A673 (cell line): ENCODE measurements at regions not wholly inside any gene's neighbourhood (a gene's known extent, or its start where the extent isn't known, plus 50 kb on each side); places are given as distances from the start of the nearest gene placed in this dataset.

Experiments used
- BruUV-seq: library from RNA; stranded (reverse); fragments of 400-500 nt; replicated peaks from 2 replicates; lab custom pipeline; 2021; lab: Mats Ljungman, UMichigan
- CTCF ChIA-PET: fragments of 300-600 bp; sonication (Branson Sonifier 250); formaldehyde crosslinking; loops from one replicate; lab custom pipeline; 2022; ENCODE audit warnings: antibody characterized with exemption; lab: Charles Lee
- POLR2A ChIA-PET: fragments of 300-600 bp; sonication (Branson Sonifier 250); formaldehyde crosslinking; loops from one replicate; lab custom pipeline; 2022; ENCODE audit warnings: antibody characterized with exemption; ENCODE audit not compliant: low non-redundant PET; lab: Charles Lee
- DNase-seq: peaks from one replicate; pipeline ENCODE4 v3.0.0-alpha.2; 2015; ENCODE audit warnings: low spot score
- H3K27ac ChIP-seq: fragments of 200-600 bp; sonication (generic); 2 replicates; pipeline ENCODE4 v1.5.1; 2016; ENCODE audit warnings: mixed run types, low read depth, mild to moderate bottlenecking, mixed read lengths, antibody characterized with exemption, low read length; ENCODE audit not compliant: poor library complexity, severe bottlenecking
- H3K27me3 ChIP-seq: fragments of 200-600 bp; sonication (generic); replicated peaks from 2 replicates; pipeline ENCODE4 v1.6.1; 2017; ENCODE audit warnings: mixed run types, low read depth, mild to moderate bottlenecking, mixed read lengths, antibody characterized with exemption, low read length; ENCODE audit not compliant: insufficient read depth, poor library complexity
- H3K36me3 ChIP-seq: fragments of 200-600 bp; sonication (generic); 2 replicates; pipeline ENCODE4 v1.6.1; 2016; ENCODE audit warnings: mixed run types, mild to moderate bottlenecking, mixed read lengths, antibody characterized with exemption, low read length; ENCODE audit not compliant: insufficient read depth, poor library complexity, severe bottlenecking
- H3K4me1 ChIP-seq: fragments of 200-600 bp; sonication (generic); 2 replicates; pipeline ENCODE4 v1.6.1; 2017; ENCODE audit warnings: mixed run types, mild to moderate bottlenecking, mixed read lengths, antibody characterized with exemption, low read length; ENCODE audit not compliant: insufficient read depth, poor library complexity, severe bottlenecking
- H3K4me3 ChIP-seq: fragments of 200-600 bp; sonication (generic); 2 replicates; pipeline ENCODE4 v1.5.1; 2016; ENCODE audit warnings: low read depth, mixed run types, mild to moderate bottlenecking, mixed read lengths, low read length; ENCODE audit not compliant: poor library complexity, severe bottlenecking
- H3K9me3 ChIP-seq: fragments of 200-600 bp; sonication (generic); 2 replicates; pipeline ENCODE4 v1.6.1; 2016; ENCODE audit warnings: mixed run types, low read depth, mild to moderate bottlenecking, mixed read lengths, antibody characterized with exemption, low read length; ENCODE audit not compliant: poor library complexity, severe bottlenecking
- EZH2 ChIP-seq: fragments of 200-600 bp; sonication (generic); IDR thresholded peaks from 2 replicates; pipeline ENCODE4 v1.6.1; 2017; ENCODE audit warnings: borderline replicate concordance, low read depth, mild to moderate bottlenecking, mixed read lengths, antibody characterized with exemption, low read length; ENCODE audit not compliant: poor library complexity, severe bottlenecking
- intact Hi-C: fragments of 100-400 bp; cut with micrococcal nuclease; formaldehyde crosslinking; loops from one replicate; pipeline ENCODE4 v1.10.0; 2022; ENCODE audit not compliant: unreplicated experiment
- TF ChIP-seq, protein P1 (sequence below): fragments of 300-800, 200-600 bp; sonication (generic); conservative IDR thresholded peaks from 2 replicates; pipeline ENCODE4 v1.5.1; 2017; ENCODE audit warnings: low read depth, mild to moderate bottlenecking, antibody characterized with exemption, low read length, moderate library complexity, mixed read lengths

GRCh38 chr16:85258166-85258565 lies 145.9 kb upstream of the CIBAR2 start:
- POLR2A ChIA-PET: no interaction called here
- CTCF ChIA-PET: no interaction called here
- no peak overlapping the region for H3K4me3 ChIP-seq
- TF ChIP-seq EZH2: no peak
- TF ChIP-seq, protein P1, sequence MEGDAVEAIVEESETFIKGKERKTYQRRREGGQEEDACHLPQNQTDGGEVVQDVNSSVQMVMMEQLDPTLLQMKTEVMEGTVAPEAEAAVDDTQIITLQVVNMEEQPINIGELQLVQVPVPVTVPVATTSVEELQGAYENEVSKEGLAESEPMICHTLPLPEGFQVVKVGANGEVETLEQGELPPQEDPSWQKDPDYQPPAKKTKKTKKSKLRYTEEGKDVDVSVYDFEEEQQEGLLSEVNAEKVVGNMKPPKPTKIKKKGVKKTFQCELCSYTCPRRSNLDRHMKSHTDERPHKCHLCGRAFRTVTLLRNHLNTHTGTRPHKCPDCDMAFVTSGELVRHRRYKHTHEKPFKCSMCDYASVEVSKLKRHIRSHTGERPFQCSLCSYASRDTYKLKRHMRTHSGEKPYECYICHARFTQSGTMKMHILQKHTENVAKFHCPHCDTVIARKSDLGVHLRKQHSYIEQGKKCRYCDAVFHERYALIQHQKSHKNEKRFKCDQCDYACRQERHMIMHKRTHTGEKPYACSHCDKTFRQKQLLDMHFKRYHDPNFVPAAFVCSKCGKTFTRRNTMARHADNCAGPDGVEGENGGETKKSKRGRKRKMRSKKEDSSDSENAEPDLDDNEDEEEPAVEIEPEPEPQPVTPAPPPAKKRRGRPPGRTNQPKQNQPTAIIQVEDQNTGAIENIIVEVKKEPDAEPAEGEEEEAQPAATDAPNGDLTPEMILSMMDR: no peak
- no peaks in the 10 kb centered on the region for H3K9me3 ChIP-seq
- peaks cover 24% of the 10 kb centered on the region for H3K4me1 ChIP-seq
- no peaks in the 10 kb centered on the region for H3K36me3 ChIP-seq
- no peak overlapping the region for H3K27ac ChIP-seq
- no peak for DNase-seq
- H3K27me3 ChIP-seq: no peaks in the 10 kb centered on the region
- BruUV-seq: no TSS peak
- intact Hi-C loops: no loop called here

GRCh38 chr16:85258629-85259028 lies 146.4 kb upstream of the CIBAR2 start:
- Histone ChIP-seq H3K4me3 (no peak overlapping the region), H3K4me1 (peaks cover 19% of the 10 kb centered on the region), H3K36me3 (no peaks in the 10 kb centered on the region), H3K9me3 (no peaks in the 10 kb centered on the region), H3K27me3 (no peaks in the 10 kb centered on the region), H3K27ac (peak overlapping the region; percentile 37)
- ChIA-PET CTCF (no interaction called here), POLR2A (no interaction called here)
- intact Hi-C loops: no loop called here
- no peak for DNase-seq
- no TSS peak for BruUV-seq
- no peak for TF ChIP-seq EZH2
- TF ChIP-seq, protein P1: no peak

DNA sequence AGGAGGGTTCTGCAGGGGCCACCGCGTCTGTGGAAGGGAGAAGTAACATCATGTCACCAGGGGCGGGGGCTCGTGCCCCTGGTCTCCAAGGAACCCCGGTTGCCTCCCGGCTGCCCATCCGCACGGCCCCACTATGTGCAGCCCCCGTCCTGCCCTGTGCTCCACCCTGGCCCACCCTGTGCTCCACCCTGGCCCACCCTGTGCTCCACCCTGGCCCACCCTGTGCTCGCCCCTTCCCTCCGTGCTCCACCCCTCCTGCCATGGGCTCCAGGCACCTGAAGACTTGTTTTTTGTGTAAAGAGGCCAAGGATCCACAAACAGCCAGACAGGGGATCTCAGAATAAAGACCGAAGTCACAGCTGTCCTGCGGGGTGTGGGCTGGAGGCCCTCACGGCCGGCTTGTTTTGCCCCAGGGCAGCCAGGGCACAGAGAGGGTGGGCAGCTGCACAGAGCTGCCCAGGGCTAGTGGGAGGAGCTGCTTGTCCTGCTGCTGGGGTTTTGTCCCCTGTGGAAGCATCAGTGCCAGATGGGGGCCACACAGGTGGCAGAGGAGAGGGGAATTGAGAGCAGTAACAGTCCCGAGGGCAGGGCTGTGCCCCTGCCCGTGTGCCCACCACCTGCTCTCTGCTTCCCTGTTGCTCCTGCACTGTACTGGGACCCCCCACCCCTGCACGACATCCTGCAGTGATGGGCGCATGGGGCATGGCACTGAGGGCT lies 147.0 kb upstream of the CIBAR2 start:
- intact Hi-C loops: no loop called here
- Histone ChIP-seq H3K27ac (peak overlapping the region; percentile 37), H3K9me3 (no peaks in the 10 kb centered on the region), H3K36me3 (no peaks in the 10 kb centered on the region), H3K4me1 (peaks cover 18% of the 10 kb centered on the region), H3K27me3 (no peaks in the 10 kb centered on the region), H3K4me3 (no peak overlapping the region)
- no peak for DNase-seq
- BruUV-seq: no TSS peak
- POLR2A ChIA-PET: no interaction called here
- CTCF ChIA-PET: no interaction called here
- no peak for TF ChIP-seq EZH2
- TF ChIP-seq, protein P1: no peak
